ENCODE measurements at regions not wholly inside any gene's neighbourhood (a gene's known extent, or its start where the extent isn't known, plus 50 kb on each side); places are given as distances from the start of the nearest gene placed in this dataset.
A peak's percentile ranks its signal among the peaks of the same experiment; 100 is the strongest.

GRCh38 chr2:142755191-142755590 is 122.3 kb upstream of the KYNU start:
- intact Hi-C loops (cut with DNase I), result no loop called here
- H3K27ac ChIP-seq, result no peak overlapping the region
- no peaks in the 10 kb centered on the region for H3K9me3 ChIP-seq
- H3K4me3 ChIP-seq, result no peak overlapping the region
- TF ChIP-seq POLR2A (IDR thresholded peaks at IDR 0.05), result no peak
- TF ChIP-seq POLR2AphosphoS5 (IDR thresholded peaks at IDR 0.05), result no peak
- no peak for TF ChIP-seq CTCF (IDR thresholded peaks at IDR 0.05)
- no peaks in the 10 kb centered on the region for H3K4me1 ChIP-seq (replicated peaks)
- H3K27me3 ChIP-seq (replicated peaks; ENCODE audit: insufficient read depth), result no peaks in the 10 kb centered on the region
- H3K36me3 ChIP-seq, result no peaks in the 10 kb centered on the region
- no peak for DNase-seq (ENCODE audit: low spot score)

- no peak for DNase-seq (ENCODE audit: low spot score)
- intact Hi-C loops (cut with DNase I), result no loop called here
- no peak overlapping the region for H3K27ac ChIP-seq
- H3K36me3 ChIP-seq, result no peaks in the 10 kb centered on the region
- TF ChIP-seq POLR2AphosphoS5 (IDR thresholded peaks at IDR 0.05) (peak; percentile 28), POLR2A (IDR thresholded peaks at IDR 0.05) (no peak), CTCF (IDR thresholded peaks at IDR 0.05) (no peak)
- H3K4me1 ChIP-seq (replicated peaks), result no peaks in the 10 kb centered on the region
- H3K27me3 ChIP-seq (replicated peaks; ENCODE audit: insufficient read depth), result no peaks in the 10 kb centered on the region
- no peak overlapping the region for H3K4me3 ChIP-seq
- 38% methylated on average over 1 of the region's 1 CpG for WGBS
- no peaks in the 10 kb centered on the region for H3K9me3 ChIP-seq
Observed at GRCh38 chr2:142754182-142754581, 123.3 kb upstream of the KYNU start.

- 33% methylated on average over 2 of the region's 2 CpGs for WGBS
- intact Hi-C loops (cut with DNase I), result no loop called here
- TF ChIP-seq POLR2AphosphoS5 (IDR thresholded peaks at IDR 0.05) (no peak), POLR2A (IDR thresholded peaks at IDR 0.05) (no peak), CTCF (IDR thresholded peaks at IDR 0.05) (no peak)
Observed at GRCh38 chr2:142750858-142751257, 126.6 kb upstream of the KYNU start.

GRCh38 chr2:142748559-142749099 is 128.8 kb upstream of the KYNU start:
- no peak overlapping the region for H3K27ac ChIP-seq
- 89% methylated on average over 14 of the region's 14 CpGs for WGBS
- H3K4me3 ChIP-seq, result no peak overlapping the region
- no peaks in the 10 kb centered on the region for H3K36me3 ChIP-seq
- no peaks in the 10 kb centered on the region for H3K9me3 ChIP-seq
- no peaks in the 10 kb centered on the region for H3K4me1 ChIP-seq (replicated peaks)
- DNase-seq (ENCODE audit: low spot score), result no peak
- TF ChIP-seq CTCF (IDR thresholded peaks at IDR 0.05) (no peak), POLR2A (IDR thresholded peaks at IDR 0.05) (no peak), POLR2AphosphoS5 (IDR thresholded peaks at IDR 0.05) (no peak)
- intact Hi-C loops (cut with DNase I), result no loop called here
- no peaks in the 10 kb centered on the region for H3K27me3 ChIP-seq (replicated peaks; ENCODE audit: insufficient read depth)

More at GRCh38 chr2:142750858-142751257, 126.6 kb upstream of the KYNU start:
- H3K9me3 ChIP-seq, result no peaks in the 10 kb centered on the region
- H3K36me3 ChIP-seq, result no peaks in the 10 kb centered on the region
- H3K27me3 ChIP-seq (replicated peaks; ENCODE audit: insufficient read depth), result no peaks in the 10 kb centered on the region
- no peak for DNase-seq (ENCODE audit: low spot score)
- no peak overlapping the region for H3K4me3 ChIP-seq
- no peaks in the 10 kb centered on the region for H3K4me1 ChIP-seq (replicated peaks)
- no peak overlapping the region for H3K27ac ChIP-seq

GRCh38 chr2:142745691-142746090 is 131.8 kb upstream of the KYNU start:
- Histone ChIP-seq H3K4me1 (replicated peaks) (no peaks in the 10 kb centered on the region), H3K27me3 (replicated peaks; ENCODE audit: insufficient read depth) (no peaks in the 10 kb centered on the region), H3K4me3 (no peak overlapping the region), H3K27ac (no peak overlapping the region), H3K36me3 (no peaks in the 10 kb centered on the region), H3K9me3 (no peaks in the 10 kb centered on the region)
- TF ChIP-seq POLR2A (IDR thresholded peaks at IDR 0.05), result no peak
- no peak for TF ChIP-seq CTCF (IDR thresholded peaks at IDR 0.05)
- no peak for DNase-seq (ENCODE audit: low spot score)
- WGBS, result 65% methylated on average over 4 of the region's 4 CpGs
- intact Hi-C loops (cut with DNase I), result no loop called here
